H1 (cell line): ENCODE measurements at regions not wholly inside any gene's neighbourhood (a gene's known extent, or its start where the extent isn't known, plus 50 kb on each side); places are given as distances from the start of the nearest gene placed in this dataset.

Source experiments
- CTCF ChIA-PET: fragments of 300-600 bp; sonication (Branson Sonifier 250); formaldehyde crosslinking; loops from one replicate; lab custom pipeline; 2021; ENCODE audit not compliant: partially characterized antibody; lab: Charles Lee
- POLR2A ChIA-PET: fragments of 300-600 bp; sonication (Branson Sonifier 250); formaldehyde crosslinking; loops from one replicate; lab custom pipeline; 2021; ENCODE audit warnings: inconsistent platforms; ENCODE audit not compliant: partially characterized antibody; lab: Charles Lee
- DNase-seq, 2 experiments: peaks; one replicate each; pipeline versions ENCODE4 v3.0.0 to v3.0.0-alpha.2; 2010 to 2022; ENCODE audit warnings: low spot score in 2 of 2, low read depth in 1 of 2, mixed read lengths in 1 of 2
- FAIRE-seq: peaks from 2 replicates; lab custom pipeline; 2011; peaks lifted over from hg19 to GRCh38; lab: Jason Lieb, UNC
- H2AFZ ChIP-seq: 2 replicates; pipeline ENCODE4 v1.8.1; 2012; ENCODE audit warnings: low read length, inconsistent platforms
- H2AK5ac ChIP-seq: 2 replicates; pipeline ENCODE4 v1.6.1; 2013; ENCODE audit warnings: low read depth, low read length
- H2BK120ac ChIP-seq: replicated peaks from 2 replicates; pipeline ENCODE3; 2013; ENCODE audit warnings: low read depth, low read length, inconsistent platforms
- H2BK12ac ChIP-seq: 2 replicates; pipeline ENCODE4 v1.6.1; 2013; ENCODE audit warnings: low read depth, low read length
- H2BK15ac ChIP-seq: 2 replicates; pipeline ENCODE4 v1.6.1; 2013; ENCODE audit warnings: low read length
- H2BK20ac ChIP-seq: 2 replicates; pipeline ENCODE4 v1.6.1; 2013; ENCODE audit warnings: low read length
- H2BK5ac ChIP-seq: 2 replicates; pipeline ENCODE4 v1.6.1; 2013; ENCODE audit warnings: low read depth, low read length
- H3K14ac ChIP-seq: 2 replicates; pipeline ENCODE4 v1.6.1; 2013; ENCODE audit warnings: inconsistent platforms; ENCODE audit not compliant: insufficient read length
- H3K18ac ChIP-seq: 2 replicates; pipeline ENCODE4 v1.6.1; 2013; ENCODE audit warnings: low read length; ENCODE audit errors: extremely low read depth
- H3K23ac ChIP-seq: 2 replicates; pipeline ENCODE4 v1.6.1; 2013; ENCODE audit warnings: inconsistent platforms; ENCODE audit not compliant: insufficient read length
- H3K23me2 ChIP-seq: 2 replicates; pipeline ENCODE4 v1.6.1; 2013; ENCODE audit warnings: low read depth, low read length
- H3K27ac ChIP-seq: 2 replicates; pipeline ENCODE4 v1.6.1; 2011; ENCODE audit warnings: low read depth, low read length, inconsistent platforms
- H3K27me3 ChIP-seq, 4 experiments: replicated peaks in 1 of 4; 1 replicate in 1 of 4; 2 replicates in 3 of 4; pipeline versions ENCODE4 v1.6.1 to v1.8.1; 2011 to 2013; ENCODE audit warnings: low read length in 3 of 4, mild to moderate bottlenecking in 3 of 4, inconsistent platforms in 2 of 4, mixed read lengths in 2 of 4, moderate library complexity in 1 of 4; ENCODE audit not compliant: control insufficient read depth in 3 of 4, insufficient read depth in 3 of 4; ENCODE audit errors: extremely low read depth in 1 of 4
- H3K36me3 ChIP-seq, 4 experiments: 2 replicates each; pipeline versions ENCODE4 v1.6.1 to v1.8.1; 2011 to 2013; ENCODE audit warnings: mild to moderate bottlenecking in 4 of 4, low read length in 3 of 4, moderate library complexity in 2 of 4, control low read depth in 1 of 4, inconsistent platforms in 1 of 4; ENCODE audit not compliant: insufficient read depth in 4 of 4, control insufficient read depth in 2 of 4
- H3K4ac ChIP-seq: replicated peaks from 2 replicates; pipeline ENCODE3; 2013; ENCODE audit warnings: low read length, low read depth, mixed read lengths, inconsistent platforms; ENCODE audit not compliant: insufficient read length
- H3K4me1 ChIP-seq, 4 experiments: replicated peaks in 1 of 4; 1 replicate in 1 of 4; 2 replicates in 3 of 4; pipeline versions ENCODE4 v1.6.1 to v1.8.1; 2011 to 2013; ENCODE audit warnings: low read length in 3 of 4, inconsistent platforms in 2 of 4, mixed read lengths in 1 of 4; ENCODE audit not compliant: insufficient read depth in 4 of 4, control insufficient read depth in 3 of 4
- H3K4me2 ChIP-seq, 2 experiments: 2 replicates each; pipeline versions ENCODE4 v1.6.1 to v1.8.1; 2011 to 2013; ENCODE audit warnings: low read depth in 2 of 2, low read length in 2 of 2, control low read depth in 1 of 2, inconsistent platforms in 1 of 2, mild to moderate bottlenecking in 1 of 2; ENCODE audit not compliant: insufficient read depth in 1 of 2
- H3K4me3 ChIP-seq, 4 experiments: fragments of 200-600, 300-600 bp in 1 of 4; sonication (generic), shearing (Covaris generic), sonication (Bioruptor Twin) in 1 of 4; 2 replicates each; pipeline versions ENCODE4 v1.5.1 to v1.8.1; 2011 to 2016; ENCODE audit warnings: low read length in 4 of 4, low read depth in 3 of 4, control low read depth in 2 of 4, inconsistent platforms in 2 of 4, mild to moderate bottlenecking in 2 of 4, mixed read lengths in 1 of 4, moderate library complexity in 1 of 4; ENCODE audit not compliant: insufficient read depth in 2 of 4; ENCODE audit errors: extremely low read depth in 1 of 4
- H3K56ac ChIP-seq: replicated peaks from 2 replicates; pipeline ENCODE3; 2013; ENCODE audit warnings: low read depth, mild to moderate bottlenecking, mixed read lengths, low read length, inconsistent platforms; ENCODE audit not compliant: insufficient read length
- H3K79me1 ChIP-seq: 2 replicates; pipeline ENCODE4 v1.6.1; 2013; ENCODE audit warnings: low read depth, low read length, control low read depth
- H3K79me2 ChIP-seq, 2 experiments: 2 replicates each; pipeline versions ENCODE4 v1.6.1 to v1.8.1; 2012 to 2013; ENCODE audit warnings: low read length in 2 of 2, mild to moderate bottlenecking in 2 of 2, inconsistent platforms in 1 of 2; ENCODE audit not compliant: insufficient read depth in 2 of 2, control insufficient read depth in 1 of 2
- H3K9ac ChIP-seq, 4 experiments: replicated peaks in 1 of 4; 1 replicate in 1 of 4; 2 replicates in 3 of 4; pipeline versions ENCODE4 v1.6.1 to v1.8.1; 2011 to 2013; ENCODE audit warnings: low read depth in 3 of 4, low read length in 3 of 4, control low read depth in 2 of 4, mild to moderate bottlenecking in 2 of 4, moderate library complexity in 2 of 4, inconsistent platforms in 1 of 4; ENCODE audit errors: extremely low read depth in 1 of 4
- H3K9me3 ChIP-seq, 2 experiments: 2 replicates each; pipeline versions ENCODE4 v1.6.1 to v1.8.1; 2012 to 2013; ENCODE audit warnings: mild to moderate bottlenecking in 2 of 2, moderate library complexity in 2 of 2, control low read depth in 1 of 2, inconsistent platforms in 1 of 2, low read depth in 1 of 2, low read length in 1 of 2, mixed read lengths in 1 of 2; ENCODE audit not compliant: insufficient read depth in 2 of 2
- H4K20me1 ChIP-seq, 2 experiments: replicated peaks in 1 of 2; 2 replicates each; pipeline versions ENCODE3 to v1.8.1; 2011 to 2013; ENCODE audit warnings: inconsistent platforms in 2 of 2, low read length in 2 of 2, mild to moderate bottlenecking in 1 of 2; ENCODE audit not compliant: insufficient read depth in 2 of 2, control insufficient read depth in 1 of 2
- H4K5ac ChIP-seq: 2 replicates; pipeline ENCODE4 v1.6.1; 2013; ENCODE audit warnings: low read length, low read depth, mixed read lengths, inconsistent platforms; ENCODE audit not compliant: insufficient read length
- H4K8ac ChIP-seq: 2 replicates; pipeline ENCODE4 v1.8.0; 2013; ENCODE audit warnings: mild to moderate bottlenecking, moderate library complexity, low read length, inconsistent platforms; ENCODE audit not compliant: insufficient read depth; ENCODE audit errors: extremely low read depth
- H4K91ac ChIP-seq: replicated peaks from 2 replicates; pipeline ENCODE3; 2013; ENCODE audit warnings: low read length, mixed read lengths, inconsistent platforms; ENCODE audit not compliant: insufficient read length
- BACH1 ChIP-seq: IDR thresholded peaks from 2 replicates; pipeline ENCODE4 v1.6.1; 2012; ENCODE audit warnings: low read length, improper control_type of control experiment
- GABPA ChIP-seq: IDR thresholded peaks from 2 replicates; pipeline ENCODE4 v1.6.1; 2011; ENCODE audit warnings: mild to moderate bottlenecking, low read length, moderate library complexity, borderline replicate concordance; ENCODE audit not compliant: insufficient read depth
- POLR2A ChIP-seq, 2 experiments: IDR thresholded peaks; 1 replicate in 1 of 2; 2 replicates in 1 of 2; pipeline ENCODE4 v1.6.1; 2011; ENCODE audit warnings: low read depth in 2 of 2, low read length in 2 of 2, mild to moderate bottlenecking in 2 of 2; ENCODE audit errors: control extremely low read depth in 1 of 2
- RNF2 ChIP-seq: fragments of 200-900, 300-1000 bp; sonication (generic); IDR thresholded peaks from 2 replicates; pipeline ENCODE4 v1.7.1; 2016; ENCODE audit warnings: borderline replicate concordance, low read depth, mild to moderate bottlenecking, antibody characterized with exemption, low read length; ENCODE audit not compliant: poor library complexity, severe bottlenecking; ENCODE audit errors: missing control alignments
- SP1 ChIP-seq: IDR thresholded peaks from 2 replicates; pipeline ENCODE4 v1.6.1; 2011; ENCODE audit warnings: low read depth, low read length
- SRF ChIP-seq: IDR thresholded peaks from 2 replicates; pipeline ENCODE4 v1.6.1; 2011; ENCODE audit warnings: mild to moderate bottlenecking, low read depth, low read length, moderate library complexity
- TBP ChIP-seq: IDR thresholded peaks from 2 replicates; pipeline ENCODE4 v1.6.1; 2011; ENCODE audit warnings: low read depth, low read length, improper control_type of control experiment
- TF ChIP-seq, protein P1 (sequence below): IDR thresholded peaks from 2 replicates; pipeline ENCODE4 v1.6.1; 2011; ENCODE audit warnings: low read depth, mild to moderate bottlenecking, low read length; ENCODE audit not compliant: insufficient read depth
- TF ChIP-seq, protein P2 (sequence below): IDR thresholded peaks from 2 replicates; pipeline ENCODE4 v1.6.1; 2012; ENCODE audit warnings: inconsistent platforms

- no peak overlapping the region for H3K56ac ChIP-seq
- DNase-seq (no peak), FAIRE-seq (no peak)
- no peak overlapping the region for H4K91ac ChIP-seq
- H4K8ac ChIP-seq, result no peak overlapping the region
- no peak overlapping the region for H2BK120ac ChIP-seq
- no peaks in the 10 kb centered on the region for H3K23me2 ChIP-seq
- TF ChIP-seq SRF (no peak), BACH1 (no peak), TBP (no peak), RNF2 (no peak), POLR2A (IDR thresholded peaks at IDR 0.05; ENCODE audit: control extremely low read depth in 1 of 2, low read depth in 2 of 2, low read length in 2 of 2) (no peak), GABPA (no peak), SP1 (no peak)
- TF ChIP-seq, protein P1, sequence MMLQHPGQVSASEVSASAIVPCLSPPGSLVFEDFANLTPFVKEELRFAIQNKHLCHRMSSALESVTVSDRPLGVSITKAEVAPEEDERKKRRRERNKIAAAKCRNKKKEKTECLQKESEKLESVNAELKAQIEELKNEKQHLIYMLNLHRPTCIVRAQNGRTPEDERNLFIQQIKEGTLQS, result no peak
- TF ChIP-seq, protein P2, sequence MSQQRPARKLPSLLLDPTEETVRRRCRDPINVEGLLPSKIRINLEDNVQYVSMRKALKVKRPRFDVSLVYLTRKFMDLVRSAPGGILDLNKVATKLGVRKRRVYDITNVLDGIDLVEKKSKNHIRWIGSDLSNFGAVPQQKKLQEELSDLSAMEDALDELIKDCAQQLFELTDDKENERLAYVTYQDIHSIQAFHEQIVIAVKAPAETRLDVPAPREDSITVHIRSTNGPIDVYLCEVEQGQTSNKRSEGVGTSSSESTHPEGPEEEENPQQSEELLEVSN, result no peak
- H2BK12ac ChIP-seq, result no peak overlapping the region
- no peak overlapping the region for H3K9ac ChIP-seq
- no peak overlapping the region for H3K4ac ChIP-seq
- no peaks in the 10 kb centered on the region for H3K36me3 ChIP-seq
- no peak overlapping the region for H2AFZ ChIP-seq
- ChIA-PET CTCF (no interaction called here), POLR2A (no interaction called here)
- H2BK5ac ChIP-seq, result no peak overlapping the region
- H3K4me1 ChIP-seq, result peaks cover 2 to 8% (median 5%) of the 10 kb centered on the region in 4 experiments; a peak in 5 of 7 replicates
- H3K14ac ChIP-seq, result no peak overlapping the region
- no peak overlapping the region for H4K5ac ChIP-seq
- H2AK5ac ChIP-seq, result no peak overlapping the region
- H2BK15ac ChIP-seq, result no peak overlapping the region
- H3K23ac ChIP-seq, result no peak overlapping the region
- no peak overlapping the region for H2BK20ac ChIP-seq
- no peaks in the 10 kb centered on the region for H3K79me1 ChIP-seq
- H4K20me1 ChIP-seq, result no peaks in the 10 kb centered on the region
- peaks cover 11 to 12% of the 10 kb centered on the region in 2 experiments; a peak in 2 of 4 replicates for H3K9me3 ChIP-seq
- H3K79me2 ChIP-seq, result no peaks in the 10 kb centered on the region
- H3K18ac ChIP-seq, result no peak overlapping the region
- H3K4me2 ChIP-seq, result no peak overlapping the region
- H3K27ac ChIP-seq, result no peak overlapping the region
- no peaks in the 10 kb centered on the region for H3K27me3 ChIP-seq
- H3K4me3 ChIP-seq, result no peak overlapping the region
Measured at GRCh38 chr6:140641412-140641811, 1267.0 kb upstream of the CITED2 start.
